OCI-LY7 (cell line): ENCODE measurements at regions not wholly inside any gene's neighbourhood (a gene's known extent, or its start where the extent isn't known, plus 50 kb on each side); places are given as distances from the start of the nearest gene placed in this dataset.

ENCODE experiments used
- BruUV-seq: library from RNA; stranded (reverse); fragments of 400-500 nt; replicated peaks from 2 replicates; lab custom pipeline; 2021; lab: Mats Ljungman, UMichigan
- CTCF ChIA-PET: fragments of 300-600 bp; sonication (Branson Sonifier 250); formaldehyde crosslinking; loops from one replicate; lab custom pipeline; 2022; ENCODE audit warnings: antibody characterized with exemption; ENCODE audit not compliant: unreplicated experiment; lab: Charles Lee
- POLR2A ChIA-PET: fragments of 300-600 bp; sonication (Branson Sonifier 250); formaldehyde crosslinking; loops from one replicate; lab custom pipeline; 2022; ENCODE audit warnings: antibody characterized with exemption; lab: Charles Lee
- DNase-seq: peaks from one replicate; pipeline ENCODE4 v3.0.0-alpha.2; 2015; ENCODE audit warnings: low spot score
- H2AFZ ChIP-seq: fragments of 200-600 bp; sonication (generic), shearing (Covaris generic); 2 replicates; pipeline ENCODE4 v1.6.1; 2014; ENCODE audit warnings: mild to moderate bottlenecking, antibody characterized with exemption, low read length, moderate library complexity
- H3K27ac ChIP-seq: fragments of 200-600 bp; sonication (generic); 2 replicates; pipeline ENCODE4 v1.5.1; 2014; ENCODE audit warnings: mixed run types, low read depth, mild to moderate bottlenecking, moderate library complexity, low read length, inconsistent platforms; ENCODE audit not compliant: poor library complexity, severe bottlenecking
- H3K36me3 ChIP-seq: fragments of 200-600 bp; sonication (generic); 2 replicates; pipeline ENCODE4 v1.6.1; 2014; ENCODE audit warnings: mild to moderate bottlenecking, antibody characterized with exemption, low read length, moderate library complexity, mixed read lengths; ENCODE audit not compliant: insufficient read depth
- H3K4me1 ChIP-seq: fragments of 200-600 bp; sonication (generic); 2 replicates; pipeline ENCODE4 v1.5.1; 2014; ENCODE audit warnings: mild to moderate bottlenecking, low read length; ENCODE audit not compliant: insufficient read depth, poor library complexity, severe bottlenecking
- H3K4me2 ChIP-seq: fragments of 200-600 bp; sonication (generic); 2 replicates; pipeline ENCODE4 v1.6.1; 2014; ENCODE audit warnings: mild to moderate bottlenecking, low read length
- H3K4me3 ChIP-seq: fragments of 200-600 bp; sonication (generic); 2 replicates; pipeline ENCODE4 v1.5.1; 2014; ENCODE audit warnings: mild to moderate bottlenecking, low read depth, low read length; ENCODE audit not compliant: poor library complexity, severe bottlenecking
- H3K79me2 ChIP-seq: fragments of 200-600 bp; sonication (generic); 2 replicates; pipeline ENCODE4 v1.6.1; 2016; ENCODE audit warnings: low read depth, mild to moderate bottlenecking, low read length, moderate library complexity, mixed read lengths; ENCODE audit not compliant: insufficient read depth
- H3K9me2 ChIP-seq: fragments of 200-600 bp; sonication (generic); 2 replicates; pipeline ENCODE4 v1.6.1; 2016; ENCODE audit warnings: mild to moderate bottlenecking, low read length, mixed read lengths; ENCODE audit not compliant: insufficient read depth
- H3K9me3 ChIP-seq: fragments of 200-600 bp; sonication (generic); 2 replicates; pipeline ENCODE4 v1.6.1; 2014; ENCODE audit warnings: mild to moderate bottlenecking, mixed run types, low read length, mixed read lengths
- H4K20me1 ChIP-seq: fragments of 200-600 bp; sonication (generic); 2 replicates; pipeline ENCODE4 v1.6.1; 2014; ENCODE audit warnings: mild to moderate bottlenecking, antibody characterized with exemption, low read length, moderate library complexity, mixed read lengths; ENCODE audit not compliant: insufficient read depth
- CTCF ChIP-seq: fragments of 200-600 bp; sonication (generic); conservative IDR thresholded peaks from 2 replicates; pipeline ENCODE4 v1.5.1; 2014; ENCODE audit warnings: mild to moderate bottlenecking, antibody characterized with exemption, low read length, moderate library complexity, mixed read lengths
- EZH2phosphoT487 ChIP-seq: fragments of 200-600 bp; sonication (generic); IDR thresholded peaks from 2 replicates; pipeline ENCODE4 v1.6.1; 2018; ENCODE audit warnings: low read depth, borderline replicate concordance, mild to moderate bottlenecking, mixed run types, antibody characterized with exemption, low read length, moderate library complexity, mixed read lengths
- intact Hi-C: fragments of 100-400 bp; cut with micrococcal nuclease; formaldehyde crosslinking; loops from one replicate; pipeline ENCODE4 v1.10.0; 2022; ENCODE audit not compliant: unreplicated experiment

GRCh38 chr15:100759106-100759505 is 120.5 kb upstream of the ALDH1A3 start:
- no peak for TF ChIP-seq EZH2phosphoT487
- TF ChIP-seq CTCF = no peak
- CTCF ChIA-PET = no interaction called here
- H3K79me2 ChIP-seq = no peaks in the 10 kb centered on the region
- no peaks in the 10 kb centered on the region for H3K36me3 ChIP-seq
- no peak overlapping the region for H3K4me2 ChIP-seq
- H3K9me2 ChIP-seq = no peaks in the 10 kb centered on the region
- intact Hi-C loops = no loop called here
- no peaks in the 10 kb centered on the region for H3K9me3 ChIP-seq
- DNase-seq = no peak
- no peak overlapping the region for H3K4me3 ChIP-seq
- no peak overlapping the region for H2AFZ ChIP-seq
- H4K20me1 ChIP-seq = no peaks in the 10 kb centered on the region
- H3K4me1 ChIP-seq = no peaks in the 10 kb centered on the region
- no TSS peak for BruUV-seq
- POLR2A ChIA-PET = interaction anchor here (0.5 kb wide), 1 partner anchor 323 kb away, joined by 5 read pairs; no protein-coding TSS in a partner anchor
- H3K27ac ChIP-seq = no peak overlapping the region

- ChIA-PET CTCF (no interaction called here), POLR2A (interaction anchor here (0.5 to 1.2 kb wide), 2 partner anchors 10 to 323 kb away, joined by 5 read pairs; no protein-coding TSS in a partner anchor)
- BruUV-seq = no TSS peak
- H3K36me3 ChIP-seq = no peaks in the 10 kb centered on the region
- no peak overlapping the region for H3K27ac ChIP-seq
- no peaks in the 10 kb centered on the region for H3K79me2 ChIP-seq
- no peak for TF ChIP-seq EZH2phosphoT487
- no peak for TF ChIP-seq CTCF
- H2AFZ ChIP-seq = no peak overlapping the region
- intact Hi-C loops = no loop called here
- H3K4me2 ChIP-seq = no peak overlapping the region
- H3K4me1 ChIP-seq = no peaks in the 10 kb centered on the region
- DNase-seq = no peak
- no peaks in the 10 kb centered on the region for H4K20me1 ChIP-seq
- H3K9me3 ChIP-seq = no peaks in the 10 kb centered on the region
- H3K9me2 ChIP-seq = no peaks in the 10 kb centered on the region
- no peak overlapping the region for H3K4me3 ChIP-seq
Measured at GRCh38 chr15:100759698-100760356, 119.8 kb upstream of the ALDH1A3 start.

GRCh38 chr15:100760357-100760903 is 119.2 kb upstream of the ALDH1A3 start:
- no TSS peak for BruUV-seq
- intact Hi-C loops = no loop called here
- no peak overlapping the region for H3K4me2 ChIP-seq

More at GRCh38 chr15:100760357-100760903, 119.2 kb upstream of the ALDH1A3 start:
- H3K27ac ChIP-seq = no peak overlapping the region
- no peaks in the 10 kb centered on the region for H3K36me3 ChIP-seq
- TF ChIP-seq CTCF (no peak), EZH2phosphoT487 (no peak)
- ChIA-PET POLR2A (interaction anchor here (1.2 kb wide), 1 partner anchor 10 kb away, joined by 5 read pairs; no protein-coding TSS in a partner anchor), CTCF (no interaction called here)
- no peaks in the 10 kb centered on the region for H3K4me1 ChIP-seq
- no peaks in the 10 kb centered on the region for H4K20me1 ChIP-seq
- no peak overlapping the region for H3K4me3 ChIP-seq
- DNase-seq = no peak
- no peak overlapping the region for H2AFZ ChIP-seq
- no peaks in the 10 kb centered on the region for H3K9me3 ChIP-seq
- no peaks in the 10 kb centered on the region for H3K79me2 ChIP-seq
- H3K9me2 ChIP-seq = no peaks in the 10 kb centered on the region
